ENCODE measurements at regions not wholly inside any gene's neighbourhood (a gene's known extent, or its start where the extent isn't known, plus 50 kb on each side); places are given as distances from the start of the nearest gene placed in this dataset.
"Not testable (repeated sequence)": the region's sequence is repeated elsewhere in the genome, so short reads cannot be mapped to it uniquely, and the experiment has no call there.

DNA sequence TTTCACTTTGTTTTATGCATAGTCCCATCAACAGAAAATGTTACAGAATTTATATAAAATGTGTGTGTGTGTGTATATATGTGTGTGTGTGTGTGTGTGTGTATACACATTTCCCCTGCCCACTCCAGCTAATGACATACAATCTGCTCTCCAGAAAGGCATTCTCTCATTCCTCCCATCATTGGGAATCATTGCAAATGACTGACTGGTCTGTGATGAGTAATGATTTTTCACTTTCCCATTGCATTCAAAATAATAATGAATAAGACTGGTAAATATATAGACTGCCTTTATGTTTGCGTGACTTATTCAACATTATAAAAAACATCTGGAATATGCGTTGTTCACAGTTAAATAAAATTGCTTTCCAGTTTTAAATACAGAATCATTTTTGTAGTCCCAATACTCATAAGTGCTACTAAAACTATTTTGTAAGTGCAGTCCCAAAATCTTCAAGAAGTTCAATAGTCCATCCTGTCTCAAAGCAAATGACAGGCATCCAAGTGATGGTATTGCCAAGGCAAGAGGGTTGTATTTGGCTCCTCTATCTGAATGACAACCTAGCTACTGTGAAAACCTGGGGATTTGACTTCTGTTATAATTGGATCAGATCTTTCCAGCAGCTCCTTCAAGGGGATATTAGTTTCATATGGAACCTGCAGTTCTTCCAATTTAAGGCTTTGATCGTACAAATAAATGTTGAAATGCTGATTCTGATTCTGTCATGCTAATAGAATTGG lies 150.9 kb downstream of the POLR1F start:
- Histone ChIP-seq H3K27ac (ENCODE audit: low read depth in 1 of 3, low read length in 2 of 3) (no peak overlapping the region), H3K27me3 (ENCODE audit: control insufficient read depth in 3 of 3, insufficient read depth in 3 of 3, low read length in 3 of 3) (no peaks in the 10 kb centered on the region), H3K4me3 (ENCODE audit: low read depth in 1 of 3, low read length in 3 of 3) (no peak overlapping the region), H3K9me3 (ENCODE audit: control insufficient read depth in 2 of 2, insufficient read depth in 1 of 2, low read depth in 1 of 2, low read length in 1 of 2) (no peaks in the 10 kb centered on the region), H3K36me3 (ENCODE audit: control insufficient read depth in 3 of 3, insufficient read depth in 2 of 3, low read depth in 1 of 3, low read length in 3 of 3) (no peaks in the 10 kb centered on the region), H3K4me1 (ENCODE audit: control insufficient read depth in 3 of 3, insufficient read depth in 2 of 3, low read depth in 1 of 3, low read length in 2 of 3) (no peaks in the 10 kb centered on the region)
- DNase-seq (no peak), FAIRE-seq (no peak)
- 86 to 91% (median 89%) methylated on average over 3 of the region's 3 CpGs for WGBS, 3 donors

DNA sequence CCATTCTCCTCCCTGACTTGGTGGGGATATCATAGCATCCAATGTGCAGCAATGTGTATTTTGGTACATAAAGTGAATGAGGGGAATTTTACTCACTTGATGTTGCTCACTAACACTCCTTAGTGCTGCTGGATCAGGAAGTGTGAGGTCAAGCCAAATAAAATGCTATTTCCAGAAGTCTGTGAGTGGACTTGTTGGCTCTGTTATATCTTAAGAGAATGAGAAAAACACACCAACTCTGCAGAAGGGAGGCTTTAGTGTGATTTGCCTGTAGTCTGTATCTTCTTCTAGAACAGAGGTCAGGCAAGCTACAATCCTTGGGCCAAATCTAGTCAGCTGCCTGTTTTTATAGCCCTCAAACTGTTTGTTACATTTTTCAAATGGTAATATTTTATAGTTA lies 154.3 kb downstream of the POLR1F start:
- H3K4me3 ChIP-seq (ENCODE audit: low read depth in 1 of 3, low read length in 3 of 3): no peak overlapping the region
- no peak for FAIRE-seq
- no peak overlapping the region for H3K27ac ChIP-seq (ENCODE audit: low read depth in 1 of 3, low read length in 2 of 3)
- H3K9me3 ChIP-seq (ENCODE audit: control insufficient read depth in 2 of 2, insufficient read depth in 1 of 2, low read depth in 1 of 2, low read length in 1 of 2): no peaks in the 10 kb centered on the region
- H3K4me1 ChIP-seq (ENCODE audit: control insufficient read depth in 3 of 3, insufficient read depth in 2 of 3, low read depth in 1 of 3, low read length in 2 of 3): no peaks in the 10 kb centered on the region
- no peaks in the 10 kb centered on the region for H3K27me3 ChIP-seq (ENCODE audit: control insufficient read depth in 3 of 3, insufficient read depth in 3 of 3, low read length in 3 of 3)
- DNase-seq: no peak
- no peaks in the 10 kb centered on the region for H3K36me3 ChIP-seq (ENCODE audit: control insufficient read depth in 3 of 3, insufficient read depth in 2 of 3, low read depth in 1 of 3, low read length in 3 of 3)

DNA sequence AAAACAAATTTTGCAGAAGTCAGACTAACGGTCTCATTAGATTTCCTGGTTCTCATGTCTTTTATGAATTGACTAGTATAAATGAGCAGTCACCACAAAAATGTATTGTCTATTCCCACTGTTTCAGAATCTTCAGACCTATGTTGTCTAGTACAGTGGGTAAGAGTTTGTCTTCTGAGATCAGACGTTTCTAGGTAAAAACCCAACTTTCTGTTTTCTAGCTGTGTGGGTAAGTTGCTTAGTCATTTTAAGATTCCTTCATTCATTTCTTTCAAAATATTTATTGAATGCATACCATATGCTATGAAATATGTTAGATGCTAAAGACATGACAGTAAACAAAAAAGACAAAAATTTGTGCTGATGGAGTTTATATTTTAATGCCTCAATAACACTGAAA lies 156.3 kb downstream of the POLR1F start:
- Histone ChIP-seq H3K27ac (ENCODE audit: low read depth in 1 of 3, low read length in 2 of 3) (no peak overlapping the region), H3K36me3 (ENCODE audit: control insufficient read depth in 3 of 3, insufficient read depth in 2 of 3, low read depth in 1 of 3, low read length in 3 of 3) (no peaks in the 10 kb centered on the region), H3K4me1 (ENCODE audit: control insufficient read depth in 3 of 3, insufficient read depth in 2 of 3, low read depth in 1 of 3, low read length in 2 of 3) (no peaks in the 10 kb centered on the region), H3K4me3 (ENCODE audit: low read depth in 1 of 3, low read length in 3 of 3) (no peak overlapping the region), H3K27me3 (ENCODE audit: control insufficient read depth in 3 of 3, insufficient read depth in 3 of 3, low read length in 3 of 3) (no peaks in the 10 kb centered on the region), H3K9me3 (ENCODE audit: control insufficient read depth in 2 of 2, insufficient read depth in 1 of 2, low read depth in 1 of 2, low read length in 1 of 2) (peaks cover 0 to 7% of the 10 kb centered on the region in 2 donors)
- FAIRE-seq: no peak
- 56 to 65% (median 59%) methylated on average over 2 of the region's 2 CpGs for WGBS, 3 donors
- no peak for DNase-seq

DNA sequence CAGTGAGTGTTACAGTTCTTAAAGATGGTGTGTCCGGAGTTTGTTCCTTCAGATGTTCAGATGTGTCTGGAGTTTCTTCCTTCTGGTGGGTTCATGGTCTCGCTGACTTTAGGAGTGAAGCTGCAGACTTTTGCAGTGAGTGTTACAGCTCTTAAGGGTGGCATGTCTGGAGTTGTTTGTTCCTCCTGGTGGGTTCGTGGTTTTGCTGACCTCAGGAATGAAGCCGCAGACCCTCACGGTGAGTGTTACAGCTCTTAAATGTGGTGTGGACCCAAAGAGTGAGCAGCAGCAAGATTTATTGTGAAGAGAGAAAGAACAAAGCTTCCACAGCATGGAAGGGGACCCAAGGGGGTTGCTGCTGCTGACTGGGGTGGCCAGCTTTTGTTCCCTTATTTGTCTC lies 159.6 kb downstream of the POLR1F start:
- H3K36me3 ChIP-seq (ENCODE audit: control insufficient read depth in 3 of 3, insufficient read depth in 2 of 3, low read depth in 1 of 3, low read length in 3 of 3); H3K4me1 ChIP-seq (ENCODE audit: control insufficient read depth in 3 of 3, insufficient read depth in 2 of 3, low read depth in 1 of 3, low read length in 2 of 3); H3K27ac ChIP-seq (ENCODE audit: low read depth in 1 of 3, low read length in 2 of 3); H3K27me3 ChIP-seq (ENCODE audit: control insufficient read depth in 3 of 3, insufficient read depth in 3 of 3, low read length in 3 of 3); H3K4me3 ChIP-seq (ENCODE audit: low read depth in 1 of 3, low read length in 3 of 3); FAIRE-seq; DNase-seq: not testable (repeated sequence)
- H3K9me3 ChIP-seq (ENCODE audit: control insufficient read depth in 2 of 2, insufficient read depth in 1 of 2, low read depth in 1 of 2, low read length in 1 of 2): peaks cover 0 to 11% of the 10 kb centered on the region in 2 donors
- WGBS, 3 donors: 60 to 89% (median 70%) methylated on average over 4 to 5 of the region's 5 CpGs

DNA sequence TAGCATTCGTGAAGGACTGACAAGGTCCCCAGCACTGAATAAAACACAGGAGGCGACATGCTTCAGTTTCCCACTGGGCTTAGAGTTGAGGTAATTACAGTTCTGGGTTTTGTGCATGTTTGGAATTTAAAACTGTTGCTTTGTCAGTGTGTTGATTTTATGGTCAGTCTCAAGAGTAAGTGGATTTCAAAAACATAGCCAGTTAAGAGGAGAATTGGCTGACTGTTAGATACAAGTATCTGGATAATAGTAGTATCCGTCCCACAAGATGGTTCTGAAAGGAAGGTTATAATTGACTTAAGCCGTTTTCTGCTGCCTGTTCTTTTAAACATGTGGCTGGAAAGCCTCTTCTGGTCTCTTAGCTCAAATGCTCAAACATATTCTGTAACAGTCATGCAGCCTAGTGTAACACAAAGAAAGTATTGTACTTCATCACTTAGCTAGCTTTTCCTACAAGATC lies 170.9 kb downstream of the POLR1F start:
- 56 to 70% (median 62%) methylated on average over 4 of the region's 4 CpGs for WGBS, 3 donors
- no peak overlapping the region for H3K27ac ChIP-seq (ENCODE audit: low read depth in 1 of 3, low read length in 2 of 3)
- no peak overlapping the region for H3K4me3 ChIP-seq (ENCODE audit: low read depth in 1 of 3, low read length in 3 of 3)
- H3K36me3 ChIP-seq (ENCODE audit: control insufficient read depth in 3 of 3, insufficient read depth in 2 of 3, low read depth in 1 of 3, low read length in 3 of 3): no peaks in the 10 kb centered on the region
- H3K9me3 ChIP-seq (ENCODE audit: control insufficient read depth in 2 of 2, insufficient read depth in 1 of 2, low read depth in 1 of 2, low read length in 1 of 2): no peaks in the 10 kb centered on the region
- peak in 1 of 2 donors; percentile 2 for DNase-seq
- FAIRE-seq: no peak
- H3K27me3 ChIP-seq (ENCODE audit: control insufficient read depth in 3 of 3, insufficient read depth in 3 of 3, low read length in 3 of 3): no peaks in the 10 kb centered on the region
- no peaks in the 10 kb centered on the region for H3K4me1 ChIP-seq (ENCODE audit: control insufficient read depth in 3 of 3, insufficient read depth in 2 of 3, low read depth in 1 of 3, low read length in 2 of 3)

DNA sequence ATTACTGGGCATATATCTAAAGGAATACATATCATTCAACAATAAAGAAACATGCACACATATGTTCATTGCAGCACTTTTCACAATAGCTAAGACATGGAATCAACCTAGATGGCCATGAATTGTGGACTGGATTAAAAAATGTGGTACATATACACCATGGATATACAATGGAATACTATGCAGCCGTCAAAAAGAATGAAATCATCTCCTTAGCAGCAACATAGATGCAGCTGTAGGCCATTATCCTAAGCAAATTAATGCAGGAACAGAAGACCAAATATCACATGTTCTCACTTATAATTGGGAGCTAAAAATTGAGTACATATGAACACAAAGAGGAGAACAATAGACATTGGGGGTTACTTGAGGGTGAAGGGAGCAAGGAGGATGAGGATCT lies 175.6 kb downstream of the POLR1F start:
- H3K27ac ChIP-seq (ENCODE audit: low read depth in 1 of 3, low read length in 2 of 3): no peak overlapping the region
- 86 to 88% (median 86%) methylated on average over 1 of the region's 1 CpG for WGBS, 3 donors
- no peaks in the 10 kb centered on the region for H3K27me3 ChIP-seq (ENCODE audit: control insufficient read depth in 3 of 3, insufficient read depth in 3 of 3, low read length in 3 of 3)
- DNase-seq: no peak
- no peaks in the 10 kb centered on the region for H3K9me3 ChIP-seq (ENCODE audit: control insufficient read depth in 2 of 2, insufficient read depth in 1 of 2, low read depth in 1 of 2, low read length in 1 of 2)
- no peak overlapping the region for H3K4me3 ChIP-seq (ENCODE audit: low read depth in 1 of 3, low read length in 3 of 3)
- FAIRE-seq: no peak
- no peaks in the 10 kb centered on the region for H3K36me3 ChIP-seq (ENCODE audit: control insufficient read depth in 3 of 3, insufficient read depth in 2 of 3, low read depth in 1 of 3, low read length in 3 of 3)
- H3K4me1 ChIP-seq (ENCODE audit: control insufficient read depth in 3 of 3, insufficient read depth in 2 of 3, low read depth in 1 of 3, low read length in 2 of 3): no peaks in the 10 kb centered on the region

DNA sequence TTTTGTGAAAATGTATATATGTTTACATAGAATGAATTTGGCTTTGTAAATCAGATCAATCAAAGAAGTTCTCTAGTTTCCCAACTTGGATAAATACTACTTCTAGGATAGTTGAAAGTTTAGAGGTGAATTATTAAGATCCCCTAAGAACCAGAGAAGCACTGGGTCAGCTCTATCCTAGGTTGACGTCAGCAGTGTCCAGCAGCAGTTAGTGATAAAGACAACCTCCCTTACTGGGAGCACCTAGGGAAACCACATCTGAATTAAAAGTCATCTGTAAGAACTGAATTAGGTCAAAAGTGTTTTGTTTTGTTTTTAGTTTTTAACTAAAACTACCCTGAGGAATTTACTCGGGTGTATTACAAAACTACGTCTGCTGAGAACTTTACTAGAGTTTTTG lies 178.0 kb downstream of the POLR1F start:
- Histone ChIP-seq H3K4me3 (ENCODE audit: low read depth in 1 of 3, low read length in 3 of 3) (no peak overlapping the region), H3K27ac (ENCODE audit: low read depth in 1 of 3, low read length in 2 of 3) (no peak overlapping the region), H3K4me1 (ENCODE audit: control insufficient read depth in 3 of 3, insufficient read depth in 2 of 3, low read depth in 1 of 3, low read length in 2 of 3) (no peaks in the 10 kb centered on the region), H3K27me3 (ENCODE audit: control insufficient read depth in 3 of 3, insufficient read depth in 3 of 3, low read length in 3 of 3) (no peaks in the 10 kb centered on the region), H3K36me3 (ENCODE audit: control insufficient read depth in 3 of 3, insufficient read depth in 2 of 3, low read depth in 1 of 3, low read length in 3 of 3) (no peaks in the 10 kb centered on the region), H3K9me3 (ENCODE audit: control insufficient read depth in 2 of 2, insufficient read depth in 1 of 2, low read depth in 1 of 2, low read length in 1 of 2) (no peaks in the 10 kb centered on the region)
- FAIRE-seq: no peak
- WGBS, 3 donors: 78 to 79% (median 79%) methylated on average over 3 of the region's 3 CpGs
- no peak for DNase-seq

DNA sequence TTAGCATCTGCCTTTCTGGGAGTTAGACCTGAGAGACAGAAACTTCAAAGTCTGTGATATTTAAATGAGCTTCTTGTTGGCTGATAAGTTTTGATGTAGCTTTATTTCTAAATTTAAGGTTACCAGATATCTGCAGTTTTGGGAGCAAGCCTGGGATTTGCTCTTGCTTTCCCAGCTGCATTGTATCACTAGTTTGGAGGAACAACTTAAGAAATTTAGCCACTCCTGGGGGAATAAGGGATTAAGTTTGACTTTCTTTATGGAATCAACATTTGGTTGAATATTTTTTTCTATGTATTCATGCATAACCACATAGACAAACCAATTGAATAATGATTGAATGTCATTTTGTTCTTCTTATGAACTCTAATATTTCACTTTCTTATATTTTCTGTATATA lies 178.6 kb downstream of the POLR1F start:
- Histone ChIP-seq H3K4me3 (ENCODE audit: low read depth in 1 of 3, low read length in 3 of 3) (no peak overlapping the region), H3K36me3 (ENCODE audit: control insufficient read depth in 3 of 3, insufficient read depth in 2 of 3, low read depth in 1 of 3, low read length in 3 of 3) (no peaks in the 10 kb centered on the region), H3K27me3 (ENCODE audit: control insufficient read depth in 3 of 3, insufficient read depth in 3 of 3, low read length in 3 of 3) (no peaks in the 10 kb centered on the region), H3K9me3 (ENCODE audit: control insufficient read depth in 2 of 2, insufficient read depth in 1 of 2, low read depth in 1 of 2, low read length in 1 of 2) (no peaks in the 10 kb centered on the region), H3K27ac (ENCODE audit: low read depth in 1 of 3, low read length in 2 of 3) (no peak overlapping the region), H3K4me1 (ENCODE audit: control insufficient read depth in 3 of 3, insufficient read depth in 2 of 3, low read depth in 1 of 3, low read length in 2 of 3) (no peaks in the 10 kb centered on the region)
- no peak for FAIRE-seq
- no peak for DNase-seq

DNA sequence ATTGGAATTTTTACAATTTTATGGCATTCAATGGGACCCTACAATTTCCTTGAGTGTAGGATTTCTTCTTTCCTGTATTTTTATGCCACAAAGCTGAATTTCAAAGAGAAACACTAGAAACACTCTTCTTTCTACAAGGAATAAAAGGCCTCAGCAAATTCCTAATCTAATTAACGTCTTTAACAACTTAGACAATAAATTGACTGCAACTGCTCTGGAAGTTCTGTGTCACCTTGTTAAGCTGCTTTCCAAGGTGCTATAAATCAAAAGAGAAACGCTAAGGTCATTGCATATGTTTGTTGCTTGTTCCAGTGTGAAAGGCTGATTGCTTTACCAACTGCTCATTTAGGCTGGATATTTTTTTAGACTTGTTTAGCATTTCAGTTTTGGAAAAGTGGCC lies 182.2 kb downstream of the POLR1F start:
- H3K27me3 ChIP-seq (ENCODE audit: control insufficient read depth in 3 of 3, insufficient read depth in 3 of 3, low read length in 3 of 3): no peaks in the 10 kb centered on the region
- no peaks in the 10 kb centered on the region for H3K9me3 ChIP-seq (ENCODE audit: control insufficient read depth in 2 of 2, insufficient read depth in 1 of 2, low read depth in 1 of 2, low read length in 1 of 2)
- H3K27ac ChIP-seq (ENCODE audit: low read depth in 1 of 3, low read length in 2 of 3): no peak overlapping the region
- DNase-seq (no peak), FAIRE-seq (no peak)
- H3K36me3 ChIP-seq (ENCODE audit: control insufficient read depth in 3 of 3, insufficient read depth in 2 of 3, low read depth in 1 of 3, low read length in 3 of 3): no peaks in the 10 kb centered on the region
- no peaks in the 10 kb centered on the region for H3K4me1 ChIP-seq (ENCODE audit: control insufficient read depth in 3 of 3, insufficient read depth in 2 of 3, low read depth in 1 of 3, low read length in 2 of 3)
- WGBS, 3 donors: 26 to 40% (median 27%) methylated on average over 2 of the region's 2 CpGs
- H3K4me3 ChIP-seq (ENCODE audit: low read depth in 1 of 3, low read length in 3 of 3): no peak overlapping the region
